ENCODE measurements at regions not wholly inside any gene's neighbourhood (a gene's known extent, or its start where the extent isn't known, plus 50 kb on each side); places are given as distances from the start of the nearest gene placed in this dataset.

DNA sequence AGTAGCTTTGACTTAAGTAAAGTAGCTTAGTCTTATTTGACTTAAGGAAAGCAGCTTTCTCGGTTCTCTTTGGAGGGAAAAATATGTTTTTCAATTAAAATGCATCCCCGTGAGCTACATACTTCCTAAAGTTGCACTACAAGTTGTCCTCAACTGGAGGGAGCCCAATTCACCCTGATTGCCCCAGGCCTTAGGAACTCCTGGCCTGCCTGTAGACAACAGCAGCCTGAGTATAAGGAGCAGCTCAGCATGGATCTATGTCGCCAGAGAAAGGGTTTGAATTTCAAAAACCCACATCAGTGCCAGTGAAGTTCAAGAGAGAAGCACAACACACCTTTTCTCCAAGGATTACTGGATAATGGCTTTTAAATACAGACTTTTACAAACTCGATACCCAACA is 772.0 kb downstream of the TNS3 start:
- no peak for DNase-seq
- Histone ChIP-seq H3K27me3 (replicated peaks) (no peaks in the 10 kb centered on the region), H3K27ac (no peak overlapping the region), H3K4me3 (ENCODE audit: low read depth, low read length) (no peak overlapping the region), H3K36me3 (replicated peaks) (no peaks in the 10 kb centered on the region)
- in situ Hi-C loops (cut with HindIII; ENCODE audit: low pct_ligation_motif_present, low sequenced_read_pairs), result no loop called here
- TF ChIP-seq, protein P1, sequence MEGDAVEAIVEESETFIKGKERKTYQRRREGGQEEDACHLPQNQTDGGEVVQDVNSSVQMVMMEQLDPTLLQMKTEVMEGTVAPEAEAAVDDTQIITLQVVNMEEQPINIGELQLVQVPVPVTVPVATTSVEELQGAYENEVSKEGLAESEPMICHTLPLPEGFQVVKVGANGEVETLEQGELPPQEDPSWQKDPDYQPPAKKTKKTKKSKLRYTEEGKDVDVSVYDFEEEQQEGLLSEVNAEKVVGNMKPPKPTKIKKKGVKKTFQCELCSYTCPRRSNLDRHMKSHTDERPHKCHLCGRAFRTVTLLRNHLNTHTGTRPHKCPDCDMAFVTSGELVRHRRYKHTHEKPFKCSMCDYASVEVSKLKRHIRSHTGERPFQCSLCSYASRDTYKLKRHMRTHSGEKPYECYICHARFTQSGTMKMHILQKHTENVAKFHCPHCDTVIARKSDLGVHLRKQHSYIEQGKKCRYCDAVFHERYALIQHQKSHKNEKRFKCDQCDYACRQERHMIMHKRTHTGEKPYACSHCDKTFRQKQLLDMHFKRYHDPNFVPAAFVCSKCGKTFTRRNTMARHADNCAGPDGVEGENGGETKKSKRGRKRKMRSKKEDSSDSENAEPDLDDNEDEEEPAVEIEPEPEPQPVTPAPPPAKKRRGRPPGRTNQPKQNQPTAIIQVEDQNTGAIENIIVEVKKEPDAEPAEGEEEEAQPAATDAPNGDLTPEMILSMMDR (IDR thresholded peaks at IDR 0.05; ENCODE audit: low read depth, low read length, missing control alignments), result no peak

DNA sequence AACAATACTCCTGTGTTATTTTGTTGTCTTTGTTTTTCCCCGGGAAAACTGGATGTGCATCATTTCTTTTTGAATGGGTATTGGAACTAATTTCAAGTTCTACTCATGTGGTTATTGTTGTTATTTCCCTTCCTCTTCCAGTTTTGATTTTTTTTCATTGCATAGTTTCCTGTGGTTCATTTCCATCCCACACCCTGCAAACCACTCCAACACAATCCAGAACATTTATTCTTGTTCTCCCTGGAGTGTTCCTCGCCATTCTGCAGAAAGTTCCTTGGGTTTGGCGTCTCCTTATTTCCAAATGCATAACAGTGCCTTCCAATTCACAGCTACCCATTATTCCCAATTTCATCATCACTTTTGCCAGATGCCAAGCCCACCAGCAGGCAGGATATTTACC is 775.1 kb downstream of the TNS3 start:
- in situ Hi-C loops (cut with HindIII; ENCODE audit: low pct_ligation_motif_present, low sequenced_read_pairs), result no loop called here
- Histone ChIP-seq H3K27me3 (replicated peaks) (no peaks in the 10 kb centered on the region), H3K27ac (no peak overlapping the region), H3K36me3 (replicated peaks) (no peaks in the 10 kb centered on the region), H3K4me3 (ENCODE audit: low read depth, low read length) (no peak overlapping the region)
- TF ChIP-seq, protein P1 (IDR thresholded peaks at IDR 0.05; ENCODE audit: low read depth, low read length, missing control alignments), result no peak
- no peak for DNase-seq

DNA sequence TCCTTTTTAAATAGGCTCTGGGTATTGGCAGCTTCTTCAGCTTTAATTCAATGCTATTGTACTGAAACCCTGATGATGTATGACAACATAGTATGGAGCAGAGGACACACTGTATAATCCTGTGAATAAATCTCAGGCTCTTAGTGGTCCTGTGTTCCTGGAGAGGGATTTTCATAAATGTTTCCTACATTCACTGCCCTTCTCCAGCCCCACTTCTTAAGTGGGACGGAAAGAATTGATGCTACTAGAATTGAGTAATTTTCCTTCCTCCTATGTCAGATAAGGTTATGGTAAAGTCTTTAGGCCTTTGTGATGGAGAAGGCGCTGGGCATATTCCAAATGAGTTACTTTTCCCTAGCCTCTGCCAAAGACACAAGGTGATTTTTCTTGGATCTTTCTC is 779.4 kb downstream of the TNS3 start:
- no peak for DNase-seq
- TF ChIP-seq, protein P1 (IDR thresholded peaks at IDR 0.05; ENCODE audit: low read depth, low read length, missing control alignments), result no peak

DNA sequence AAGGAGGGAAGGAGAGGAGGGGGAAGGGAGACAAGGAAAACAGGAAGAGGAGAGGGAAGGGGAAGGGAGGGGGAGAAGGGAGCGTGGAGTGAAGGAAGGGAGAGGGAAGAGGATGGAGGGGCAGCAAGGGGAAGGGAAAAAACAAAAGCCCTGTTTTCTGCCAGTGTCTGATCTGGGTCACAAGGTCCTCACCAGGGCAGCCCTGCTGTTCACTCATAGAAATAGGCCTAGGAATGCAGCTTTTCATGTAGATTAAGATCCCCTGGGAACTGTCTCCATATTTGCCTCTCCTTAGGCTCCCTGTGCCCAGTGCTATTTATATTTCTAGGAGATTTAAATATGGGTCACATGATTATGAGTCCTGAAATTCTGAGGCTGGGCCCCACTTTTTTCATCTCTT is 790.7 kb downstream of the TNS3 start:
- TF ChIP-seq, protein P1 (IDR thresholded peaks at IDR 0.05; ENCODE audit: low read depth, low read length, missing control alignments), result no peak
- H3K27me3 ChIP-seq (replicated peaks), result no peaks in the 10 kb centered on the region
- DNase-seq, result no peak
- H3K36me3 ChIP-seq (replicated peaks), result no peaks in the 10 kb centered on the region
- no peak overlapping the region for H3K4me3 ChIP-seq (ENCODE audit: low read depth, low read length)
- in situ Hi-C loops (cut with HindIII; ENCODE audit: low pct_ligation_motif_present, low sequenced_read_pairs), result no loop called here
- H3K27ac ChIP-seq, result no peak overlapping the region

More for the DNA sequence above, 779.4 kb downstream of the TNS3 start:
- in situ Hi-C loops (cut with HindIII; ENCODE audit: low pct_ligation_motif_present, low sequenced_read_pairs), result no loop called here
- Histone ChIP-seq H3K27ac (no peak overlapping the region), H3K27me3 (replicated peaks) (no peaks in the 10 kb centered on the region), H3K4me3 (ENCODE audit: low read depth, low read length) (no peak overlapping the region), H3K36me3 (replicated peaks) (no peaks in the 10 kb centered on the region)

DNA sequence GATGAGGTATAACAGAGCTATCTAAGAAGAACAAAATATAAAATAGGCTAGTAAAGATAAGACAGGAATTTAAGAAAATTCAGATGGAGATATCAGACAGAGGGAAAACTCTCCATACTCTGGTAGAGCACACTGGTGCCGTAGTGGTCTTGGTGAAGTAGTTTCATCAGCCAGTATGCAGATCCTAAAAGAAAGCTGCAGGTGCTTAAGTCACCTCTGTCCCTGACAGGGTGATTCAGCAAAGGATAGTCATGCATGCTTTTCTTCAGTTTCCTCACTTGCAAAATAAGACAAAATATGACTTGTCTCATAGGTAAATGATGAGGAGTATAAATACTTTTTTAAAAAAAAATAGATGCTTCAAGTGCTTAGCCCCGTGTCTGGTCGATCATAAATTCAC is 794.9 kb downstream of the TNS3 start:
- H3K36me3 ChIP-seq (replicated peaks), result no peaks in the 10 kb centered on the region
- no peak overlapping the region for H3K27ac ChIP-seq
- H3K4me3 ChIP-seq (ENCODE audit: low read depth, low read length), result no peak overlapping the region
- H3K27me3 ChIP-seq (replicated peaks), result no peaks in the 10 kb centered on the region
- no peak for DNase-seq
- in situ Hi-C loops (cut with HindIII; ENCODE audit: low pct_ligation_motif_present, low sequenced_read_pairs), result no loop called here
- TF ChIP-seq, protein P1 (IDR thresholded peaks at IDR 0.05; ENCODE audit: low read depth, low read length, missing control alignments), result no peak

DNA sequence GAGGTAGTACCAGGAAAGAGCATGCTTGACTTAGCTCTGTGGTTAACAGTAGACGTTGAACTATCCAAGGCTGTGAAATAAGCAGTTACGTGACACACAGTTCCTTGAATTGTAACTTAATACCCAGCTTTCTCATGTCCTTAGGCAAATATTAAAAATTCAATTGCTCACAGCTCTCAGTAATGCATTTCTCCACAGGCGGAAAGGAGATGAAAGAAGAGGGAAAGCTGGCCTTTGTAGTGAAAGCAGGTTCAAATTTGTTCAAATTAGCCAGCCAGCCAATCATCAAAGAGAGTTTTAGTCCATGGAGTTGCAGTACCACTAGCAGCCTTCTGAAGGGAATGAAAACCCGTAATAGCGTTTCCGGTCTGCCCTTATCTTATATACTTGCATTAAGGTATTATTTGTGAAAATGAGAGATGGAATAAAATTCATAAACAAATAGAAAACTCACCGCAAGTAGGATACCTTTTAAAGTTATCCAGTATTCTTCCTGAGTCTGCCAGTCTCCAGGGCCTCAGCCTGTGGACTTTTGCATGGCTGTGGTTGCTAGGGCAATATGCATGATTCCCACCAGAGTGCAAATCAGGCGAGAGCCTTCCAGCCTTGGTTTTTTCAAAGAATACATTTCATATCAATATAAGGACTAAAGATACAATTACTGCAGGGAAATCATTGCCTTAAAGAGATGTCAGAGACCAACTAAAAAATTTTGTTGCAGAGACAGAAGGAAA is 795.5 kb downstream of the TNS3 start:
- no peak overlapping the region for H3K27ac ChIP-seq
- TF ChIP-seq, protein P1 (IDR thresholded peaks at IDR 0.05; ENCODE audit: low read depth, low read length, missing control alignments), result peak; percentile 14
- peak; percentile 60 for DNase-seq
- H3K27me3 ChIP-seq (replicated peaks), result no peaks in the 10 kb centered on the region
- no peaks in the 10 kb centered on the region for H3K36me3 ChIP-seq (replicated peaks)
- in situ Hi-C loops (cut with HindIII; ENCODE audit: low pct_ligation_motif_present, low sequenced_read_pairs), result no loop called here
- no peak overlapping the region for H3K4me3 ChIP-seq (ENCODE audit: low read depth, low read length)

Measured in brain microvascular endothelial cell (primary cell).